NCI-H1436 treated with DMSO at 0.1 percent for 48 hours (cell line): ENCODE measurements at regions not wholly inside any gene's neighbourhood (a gene's known extent, or its start where the extent isn't known, plus 50 kb on each side); places are given as distances from the start of the nearest gene placed in this dataset.

Source experiments
- DNase-seq: peaks from one replicate; lab custom pipeline; 2025; lab: John Stamatoyannopoulos, UW

- no peak for DNase-seq
Measured at GRCh38 chr4:151887031-151887815, 126.4 kb upstream of the GATB start.

- no peak for DNase-seq
Measured at GRCh38 chr4:151885123-151885522, 124.3 kb upstream of the GATB start.

GRCh38 chr4:151883747-151884146 lies 122.9 kb upstream of the GATB start:
- no peak for DNase-seq

GRCh38 chr4:151882072-151882803 lies 121.4 kb upstream of the GATB start:
- DNase-seq, result no peak

GRCh38 chr4:151879705-151880445 lies 119.1 kb upstream of the GATB start:
- no peak for DNase-seq

- no peak for DNase-seq
Measured at GRCh38 chr4:151876381-151876988, 115.7 kb upstream of the GATB start.

- DNase-seq, result no peak
Measured at GRCh38 chr4:151874328-151874727, 113.5 kb upstream of the GATB start.

- DNase-seq, result no peak
Measured at GRCh38 chr4:151866592-151866918, 105.7 kb upstream of the GATB start.

- DNase-seq, result no peak
Measured at GRCh38 chr4:151865744-151866591, 105.2 kb upstream of the GATB start.

GRCh38 chr4:151865312-151865711 lies 104.5 kb upstream of the GATB start:
- DNase-seq, result no peak

- DNase-seq, result no peak
Measured at GRCh38 chr4:151864068-151864467, 103.3 kb upstream of the GATB start.

- DNase-seq, result no peak
Measured at GRCh38 chr4:151862766-151863165, 102.0 kb upstream of the GATB start.

GRCh38 chr4:151860561-151861093 lies 99.8 kb upstream of the GATB start:
- no peak for DNase-seq

- no peak for DNase-seq
Measured at GRCh38 chr4:151859641-151860040, 98.8 kb upstream of the GATB start.

GRCh38 chr4:151858356-151858755 lies 97.5 kb upstream of the GATB start:
- no peak for DNase-seq

- DNase-seq, result no peak
Measured at GRCh38 chr4:151857368-151857767, 96.6 kb upstream of the GATB start.

GRCh38 chr4:151855747-151856146 lies 94.9 kb upstream of the GATB start:
- no peak for DNase-seq

GRCh38 chr4:151854731-151855130 lies 93.9 kb upstream of the GATB start:
- DNase-seq, result no peak

- DNase-seq, result no peak
Measured at GRCh38 chr4:151853034-151853433, 92.2 kb upstream of the GATB start.

- no peak for DNase-seq
Measured at GRCh38 chr4:151852202-151852601, 91.4 kb upstream of the GATB start.

GRCh38 chr4:151851354-151851753 lies 90.5 kb upstream of the GATB start:
- no peak for DNase-seq
